GM12878 (cell line): ENCODE measurements at regions not wholly inside any gene's neighbourhood (a gene's known extent, or its start where the extent isn't known, plus 50 kb on each side); places are given as distances from the start of the nearest gene placed in this dataset.

Experiments used
- ATAC-seq: fragments of 200-7000 bp; cut with Tn5 transposase; 3 replicates; pipeline ENCODE4 v1.9.1; 2020; ENCODE audit warnings: mild to moderate bottlenecking, moderate library complexity
- BruUV-seq: library from RNA; stranded (reverse); fragments of 400-500 nt; replicated peaks from 2 replicates; lab custom pipeline; 2021; lab: Mats Ljungman, UMichigan
- CTCF ChIA-PET: fragments of 300-600 bp; sonication (Branson Sonifier 250); formaldehyde crosslinking; extraction: SDS; loops from one replicate; lab custom pipeline; 2021; ENCODE audit warnings: inconsistent platforms; lab: Yijun Ruan, JAX
- POLR2A ChIA-PET: fragments of 350-600 bp; formaldehyde crosslinking; extraction: SDS; loops from one replicate; lab custom pipeline; 2021; ENCODE audit warnings: inconsistent platforms; lab: Charles Lee
- RAD21 ChIA-PET: fragments of 300-600 bp; sonication (Branson Sonifier 250); formaldehyde crosslinking; loops from one replicate; lab custom pipeline; 2023; ENCODE audit warnings: antibody characterized with exemption; ENCODE audit not compliant: unreplicated experiment; lab: Charles Lee
- SMC1A ChIA-PET: fragments of 300-600 bp; sonication (Branson Sonifier 250); formaldehyde crosslinking; loops from one replicate; lab custom pipeline; 2023; ENCODE audit not compliant: unreplicated experiment, uncharacterized antibody; lab: Charles Lee
- DNase-seq: peaks from one replicate; pipeline ENCODE4 v3.0.0-alpha.2; 2011; ENCODE audit warnings: low read depth, low spot score
- FAIRE-seq: peaks from 3 replicates; lab custom pipeline; 2011; peaks lifted over from hg19 to GRCh38; lab: Jason Lieb, UNC
- H2AFZ ChIP-seq: 2 replicates; pipeline ENCODE4 v1.6.0; 2011; ENCODE audit warnings: low read depth, low read length, control low read depth; ENCODE audit not compliant: control insufficient read depth
- H3K27ac ChIP-seq: 2 replicates; pipeline ENCODE4 v1.5.1; 2011; ENCODE audit warnings: control low read depth; ENCODE audit not compliant: control insufficient read depth, insufficient read depth
- H3K27me3 ChIP-seq, 2 experiments: replicated peaks in 1 of 2; 2 replicates each; pipeline versions ENCODE4 v1.6.0 to v1.6.1; 2011; ENCODE audit warnings: low read length in 1 of 2; ENCODE audit not compliant: control insufficient read depth in 2 of 2, insufficient read depth in 2 of 2
- H3K36me3 ChIP-seq, 2 experiments: 2 replicates each; pipeline ENCODE4 v1.5.1; 2011; ENCODE audit warnings: low read length in 1 of 2; ENCODE audit not compliant: control insufficient read depth in 2 of 2, insufficient read depth in 2 of 2
- H3K4me1 ChIP-seq: 2 replicates; pipeline ENCODE4 v1.6.1; 2011; ENCODE audit warnings: mild to moderate bottlenecking, low read length, moderate library complexity, mixed read lengths; ENCODE audit not compliant: control insufficient read depth, insufficient read depth
- H3K4me2 ChIP-seq: 2 replicates; pipeline ENCODE4 v1.6.0; 2011; ENCODE audit warnings: control low read depth; ENCODE audit not compliant: control insufficient read depth, insufficient read depth
- H3K4me3 ChIP-seq: fragments of 200-600 bp; sonication (generic); 2 replicates; pipeline ENCODE4 v1.5.1; 2016
- H3K79me2 ChIP-seq: 2 replicates; pipeline ENCODE4 v1.6.0; 2011; ENCODE audit warnings: low read length; ENCODE audit not compliant: control insufficient read depth, insufficient read depth
- H3K9ac ChIP-seq: 2 replicates; pipeline ENCODE4 v1.8.0; 2011; ENCODE audit warnings: low read length, control low read depth, mixed read lengths; ENCODE audit not compliant: control insufficient read depth, insufficient read depth
- H3K9me3 ChIP-seq: replicated peaks from 3 replicates; pipeline ENCODE4 v1.5.1; 2011; ENCODE audit warnings: mild to moderate bottlenecking, low read length; ENCODE audit not compliant: control insufficient read depth, insufficient read depth
- H4K20me1 ChIP-seq: 2 replicates; pipeline ENCODE4 v1.6.0; 2011; ENCODE audit not compliant: control insufficient read depth, insufficient read depth
- ATF3 ChIP-seq: IDR thresholded peaks from 2 replicates; pipeline ENCODE4 v1.6.1; 2011; ENCODE audit warnings: low read depth, mild to moderate bottlenecking, low read length, moderate library complexity, borderline replicate concordance; ENCODE audit errors: extremely low read depth
- BMI1 ChIP-seq: fragments of 450-650 bp; IDR thresholded peaks from 2 replicates; pipeline ENCODE4 v1.6.1; 2016; ENCODE audit warnings: mild to moderate bottlenecking, moderate library complexity, borderline replicate concordance
- CHD4 ChIP-seq: fragments of 200-600 bp; sonication (generic); IDR thresholded peaks from 2 replicates; pipeline ENCODE4 v1.6.1; 2016; ENCODE audit warnings: mild to moderate bottlenecking
- ELK1 ChIP-seq: IDR thresholded peaks from 2 replicates; pipeline ENCODE4 v1.6.1; 2012; ENCODE audit warnings: low read depth, low read length, improper control_type of control experiment
- NRF1 ChIP-seq: conservative IDR thresholded peaks from 2 replicates; pipeline ENCODE4 v1.6.1; 2011; ENCODE audit warnings: mild to moderate bottlenecking, low read depth, low read length, improper control_type of control experiment
- RAD21 ChIP-seq: IDR thresholded peaks from 2 replicates; pipeline ENCODE4 v1.6.1; 2011; ENCODE audit warnings: mild to moderate bottlenecking, low read depth, low read length, moderate library complexity; ENCODE audit not compliant: insufficient read depth
- SMAD1 ChIP-seq: fragments of 450-650 bp; IDR thresholded peaks from 2 replicates; pipeline ENCODE4 v1.6.1; 2018; ENCODE audit warnings: mild to moderate bottlenecking, low read depth; ENCODE audit not compliant: partially characterized antibody
- STAT1 ChIP-seq: fragments of 450-650 bp; conservative IDR thresholded peaks from 2 replicates; pipeline ENCODE4 v1.6.1; 2014; ENCODE audit warnings: antibody characterized with exemption, mild to moderate bottlenecking
- TAF1 ChIP-seq: IDR thresholded peaks from 2 replicates; pipeline ENCODE4 v1.6.1; 2011; ENCODE audit warnings: mild to moderate bottlenecking, low read depth, low read length, borderline replicate concordance
- ZBED1 ChIP-seq: IDR thresholded peaks from 2 replicates; pipeline ENCODE4 v1.6.1; 2016; ENCODE audit warnings: borderline replicate concordance
- ZNF207 ChIP-seq: fragments of 450-650 bp; IDR thresholded peaks from 2 replicates; pipeline ENCODE4 v1.6.1; 2014; ENCODE audit warnings: antibody characterized with exemption, mild to moderate bottlenecking, borderline replicate concordance
- WGBS: methylation state at CpG from one replicate; pipeline ENCODE4 v1.1.6; 2016; ENCODE audit warnings: low lambda C conversion rate; ENCODE audit not compliant: insufficient replicate concordance, insufficient coverage; ENCODE audit errors: missing lambda C conversion rate; 5-methylcytosine and 5-hydroxymethylcytosine counted together
- in situ Hi-C: fragments of 300-500 bp; cut with MboI; formaldehyde crosslinking; loops from 9 replicates; pipeline ENCODE4 v1.14.3; 2018; ENCODE audit warnings: mixed read lengths
- intact Hi-C: fragments of 100-400 bp; cut with micrococcal nuclease; formaldehyde crosslinking; loops from one replicate; pipeline ENCODE4 v1.14.2; 2022; ENCODE audit not compliant: unreplicated experiment

- Histone ChIP-seq H3K36me3 (no peaks in the 10 kb centered on the region), H3K4me3 (no peak overlapping the region), H3K4me1 (no peaks in the 10 kb centered on the region), H3K9ac (no peak overlapping the region), H2AFZ (no peak overlapping the region), H3K27ac (no peak overlapping the region), H3K79me2 (no peaks in the 10 kb centered on the region), H3K27me3 (no peaks in the 10 kb centered on the region), H3K9me3 (no peaks in the 10 kb centered on the region), H3K4me2 (no peak overlapping the region), H4K20me1 (no peaks in the 10 kb centered on the region)
- RAD21 ChIA-PET: no interaction called here
- intact Hi-C loops: no loop called here
- FAIRE-seq (no peak), DNase-seq (no peak), ATAC-seq (no peak)
- CTCF ChIA-PET: no interaction called here
- in situ Hi-C loops: no loop called here
- POLR2A ChIA-PET: no interaction called here
- no TSS peak for BruUV-seq
- SMC1A ChIA-PET: no interaction called here
- 100% methylated on average over 1 of the region's 1 CpG for WGBS
- TF ChIP-seq ATF3: no peak
Measured at GRCh38 chr6:4264601-4265000, 129.2 kb upstream of the ECI2 start.

GRCh38 chr6:4264081-4264480 is 128.7 kb upstream of the ECI2 start:
- Histone ChIP-seq H4K20me1 (no peaks in the 10 kb centered on the region), H3K27me3 (no peaks in the 10 kb centered on the region), H3K79me2 (no peaks in the 10 kb centered on the region), H3K9ac (no peak overlapping the region), H2AFZ (no peak overlapping the region), H3K36me3 (no peaks in the 10 kb centered on the region), H3K4me2 (no peak overlapping the region), H3K27ac (no peak overlapping the region), H3K4me3 (no peak overlapping the region), H3K9me3 (no peaks in the 10 kb centered on the region), H3K4me1 (no peaks in the 10 kb centered on the region)
- DNase-seq: no peak
- SMC1A ChIA-PET: no interaction called here
- RAD21 ChIA-PET: no interaction called here
- intact Hi-C loops (no loop called here), in situ Hi-C loops (no loop called here)
- no TSS peak for BruUV-seq
- ATAC-seq: no peak
- 12% methylated on average over 3 of the region's 3 CpGs for WGBS
- POLR2A ChIA-PET: no interaction called here
- no peak for FAIRE-seq
- TF ChIP-seq TAF1 (no peak), ZBED1 (no peak), CHD4 (no peak), SMAD1 (no peak), BMI1 (no peak), ZNF207 (no peak), ATF3 (no peak), NRF1 (no peak), RAD21 (no peak), ELK1 (no peak), STAT1 (no peak)
- TF ChIP-seq, all 136 proteins: peak for 0
- CTCF ChIA-PET: no interaction called here
